KMS-11 (cell line): ENCODE measurements at regions not wholly inside any gene's neighbourhood (a gene's known extent, or its start where the extent isn't known, plus 50 kb on each side); places are given as distances from the start of the nearest gene placed in this dataset.

Experiments
- H2AFZ ChIP-seq: fragments of 200-600 bp; sonication (generic); 2 replicates; pipeline ENCODE4 v1.6.1; 2016; ENCODE audit warnings: antibody characterized with exemption, mixed run types, low read depth
- H3K27ac ChIP-seq: fragments of 200-600 bp; sonication (generic); 2 replicates; pipeline ENCODE4 v1.6.1; 2016; ENCODE audit warnings: mild to moderate bottlenecking, mixed run types
- H3K27me3 ChIP-seq: fragments of 200-600 bp; sonication (generic); 2 replicates; pipeline ENCODE4 v1.6.1; 2017; ENCODE audit warnings: mild to moderate bottlenecking, low read depth, mixed run types, moderate library complexity; ENCODE audit not compliant: insufficient read depth
- H3K36me3 ChIP-seq: fragments of 200-600 bp; sonication (generic); 2 replicates; pipeline ENCODE4 v1.6.1; 2017; ENCODE audit warnings: mild to moderate bottlenecking, mixed run types; ENCODE audit not compliant: insufficient read depth
- H3K4me1 ChIP-seq: fragments of 200-600 bp; sonication (generic); 2 replicates; pipeline ENCODE4 v1.6.1; 2016; ENCODE audit warnings: mild to moderate bottlenecking, low read depth, mixed run types; ENCODE audit not compliant: poor library complexity, severe bottlenecking
- H3K4me2 ChIP-seq: fragments of 200-600 bp; sonication (generic); 2 replicates; pipeline ENCODE4 v1.7.0; 2016; ENCODE audit warnings: mild to moderate bottlenecking, mixed run types
- H3K4me3 ChIP-seq: fragments of 200-600 bp; sonication (generic); IDR thresholded peaks from 2 replicates; pipeline ENCODE4 v1.6.1; 2017; ENCODE audit warnings: low read depth, low read length, mixed read lengths; ENCODE audit not compliant: insufficient read depth
- H3K79me2 ChIP-seq: fragments of 200-600 bp; sonication (generic); 2 replicates; pipeline ENCODE4 v1.6.1; 2016; ENCODE audit warnings: low read depth, mixed run types; ENCODE audit not compliant: insufficient read depth
- H3K9ac ChIP-seq: fragments of 200-600 bp; sonication (generic); 2 replicates; pipeline ENCODE4 v1.6.1; 2016; ENCODE audit warnings: mild to moderate bottlenecking, mixed run types
- H4K20me1 ChIP-seq: fragments of 200-600 bp; sonication (generic); 2 replicates; pipeline ENCODE4 v1.6.1; 2016; ENCODE audit warnings: mild to moderate bottlenecking, mixed run types; ENCODE audit not compliant: insufficient read depth
- CTCF ChIP-seq: fragments of 200-600 bp; sonication (generic); conservative IDR thresholded peaks from 2 replicates; pipeline ENCODE4 v1.6.1; 2017; ENCODE audit warnings: low read depth, mild to moderate bottlenecking, antibody characterized with exemption, low read length, moderate library complexity, mixed read lengths

- Histone ChIP-seq H3K4me1 (peaks cover 5% of the 10 kb centered on the region), H3K27me3 (no peaks in the 10 kb centered on the region), H3K36me3 (no peaks in the 10 kb centered on the region), H4K20me1 (no peaks in the 10 kb centered on the region), H2AFZ (no peak overlapping the region), H3K9ac (no peak overlapping the region), H3K4me3 (no peak overlapping the region), H3K27ac (no peak overlapping the region), H3K4me2 (no peak overlapping the region), H3K79me2 (no peaks in the 10 kb centered on the region)
- TF ChIP-seq CTCF = no peak
Observed at GRCh38 chr12:92540782-92541423, 161.9 kb upstream of the PLEKHG7 start.

- Histone ChIP-seq H3K9ac (no peak overlapping the region), H4K20me1 (no peaks in the 10 kb centered on the region), H3K4me2 (no peak overlapping the region), H3K79me2 (no peaks in the 10 kb centered on the region), H2AFZ (no peak overlapping the region), H3K4me1 (peaks cover 5% of the 10 kb centered on the region), H3K4me3 (no peak overlapping the region), H3K27me3 (no peaks in the 10 kb centered on the region), H3K36me3 (no peaks in the 10 kb centered on the region), H3K27ac (no peak overlapping the region)
- TF ChIP-seq CTCF = no peak
Observed at GRCh38 chr12:92539976-92540781, 162.6 kb upstream of the PLEKHG7 start.

GRCh38 chr12:92539110-92539749 lies 163.6 kb upstream of the PLEKHG7 start:
- Histone ChIP-seq H3K4me3 (no peak overlapping the region), H4K20me1 (no peaks in the 10 kb centered on the region), H3K27ac (no peak overlapping the region), H3K36me3 (no peaks in the 10 kb centered on the region), H3K9ac (no peak overlapping the region), H2AFZ (no peak overlapping the region), H3K4me2 (no peak overlapping the region), H3K79me2 (no peaks in the 10 kb centered on the region), H3K27me3 (no peaks in the 10 kb centered on the region), H3K4me1 (peaks cover 5% of the 10 kb centered on the region)
- no peak for TF ChIP-seq CTCF

- Histone ChIP-seq H3K36me3 (no peaks in the 10 kb centered on the region), H3K79me2 (no peaks in the 10 kb centered on the region), H3K9ac (no peak overlapping the region), H3K4me1 (peaks cover 5% of the 10 kb centered on the region), H4K20me1 (no peaks in the 10 kb centered on the region), H3K4me2 (no peak overlapping the region), H3K27ac (no peak overlapping the region), H3K4me3 (no peak overlapping the region), H3K27me3 (no peaks in the 10 kb centered on the region), H2AFZ (no peak overlapping the region)
- TF ChIP-seq CTCF = no peak
Observed at GRCh38 chr12:92537290-92537960, 165.4 kb upstream of the PLEKHG7 start.
